GM12878 (cell line): ENCODE measurements at regions not wholly inside any gene's neighbourhood (a gene's known extent, or its start where the extent isn't known, plus 50 kb on each side); places are given as distances from the start of the nearest gene placed in this dataset.

Experiments used
- ATAC-seq: fragments of 200-7000 bp; cut with Tn5 transposase; 3 replicates; pipeline ENCODE4 v1.9.1; 2020; ENCODE audit warnings: mild to moderate bottlenecking, moderate library complexity
- BruUV-seq: library from RNA; stranded (reverse); fragments of 400-500 nt; replicated peaks from 2 replicates; lab custom pipeline; 2021; lab: Mats Ljungman, UMichigan
- CTCF ChIA-PET: fragments of 300-600 bp; sonication (Branson Sonifier 250); formaldehyde crosslinking; extraction: SDS; loops from one replicate; lab custom pipeline; 2021; ENCODE audit warnings: inconsistent platforms; lab: Yijun Ruan, JAX
- POLR2A ChIA-PET: fragments of 350-600 bp; formaldehyde crosslinking; extraction: SDS; loops from one replicate; lab custom pipeline; 2021; ENCODE audit warnings: inconsistent platforms; lab: Charles Lee
- RAD21 ChIA-PET: fragments of 300-600 bp; sonication (Branson Sonifier 250); formaldehyde crosslinking; loops from one replicate; lab custom pipeline; 2023; ENCODE audit warnings: antibody characterized with exemption; ENCODE audit not compliant: unreplicated experiment; lab: Charles Lee
- SMC1A ChIA-PET: fragments of 300-600 bp; sonication (Branson Sonifier 250); formaldehyde crosslinking; loops from one replicate; lab custom pipeline; 2023; ENCODE audit not compliant: unreplicated experiment, uncharacterized antibody; lab: Charles Lee
- DNase-seq: peaks from one replicate; pipeline ENCODE4 v3.0.0-alpha.2; 2011; ENCODE audit warnings: low read depth, low spot score
- FAIRE-seq: peaks from 3 replicates; lab custom pipeline; 2011; peaks lifted over from hg19 to GRCh38; lab: Jason Lieb, UNC
- H2AFZ ChIP-seq: 2 replicates; pipeline ENCODE4 v1.6.0; 2011; ENCODE audit warnings: low read depth, low read length, control low read depth; ENCODE audit not compliant: control insufficient read depth
- H3K27ac ChIP-seq: 2 replicates; pipeline ENCODE4 v1.5.1; 2011; ENCODE audit warnings: control low read depth; ENCODE audit not compliant: control insufficient read depth, insufficient read depth
- H3K27me3 ChIP-seq, 2 experiments: replicated peaks in 1 of 2; 2 replicates each; pipeline versions ENCODE4 v1.6.0 to v1.6.1; 2011; ENCODE audit warnings: low read length in 1 of 2; ENCODE audit not compliant: control insufficient read depth in 2 of 2, insufficient read depth in 2 of 2
- H3K36me3 ChIP-seq, 2 experiments: 2 replicates each; pipeline ENCODE4 v1.5.1; 2011; ENCODE audit warnings: low read length in 1 of 2; ENCODE audit not compliant: control insufficient read depth in 2 of 2, insufficient read depth in 2 of 2
- H3K4me1 ChIP-seq: 2 replicates; pipeline ENCODE4 v1.6.1; 2011; ENCODE audit warnings: mild to moderate bottlenecking, low read length, moderate library complexity, mixed read lengths; ENCODE audit not compliant: control insufficient read depth, insufficient read depth
- H3K4me2 ChIP-seq: 2 replicates; pipeline ENCODE4 v1.6.0; 2011; ENCODE audit warnings: control low read depth; ENCODE audit not compliant: control insufficient read depth, insufficient read depth
- H3K4me3 ChIP-seq: fragments of 200-600 bp; sonication (generic); 2 replicates; pipeline ENCODE4 v1.5.1; 2016
- H3K79me2 ChIP-seq: 2 replicates; pipeline ENCODE4 v1.6.0; 2011; ENCODE audit warnings: low read length; ENCODE audit not compliant: control insufficient read depth, insufficient read depth
- H3K9ac ChIP-seq: 2 replicates; pipeline ENCODE4 v1.8.0; 2011; ENCODE audit warnings: low read length, control low read depth, mixed read lengths; ENCODE audit not compliant: control insufficient read depth, insufficient read depth
- H3K9me3 ChIP-seq: replicated peaks from 3 replicates; pipeline ENCODE4 v1.5.1; 2011; ENCODE audit warnings: mild to moderate bottlenecking, low read length; ENCODE audit not compliant: control insufficient read depth, insufficient read depth
- H4K20me1 ChIP-seq: 2 replicates; pipeline ENCODE4 v1.6.0; 2011; ENCODE audit not compliant: control insufficient read depth, insufficient read depth
- CEBPB ChIP-seq, 2 experiments: fragments of 150-350 bp in 1 of 2; IDR thresholded peaks; 2 replicates each; pipeline ENCODE4 v1.6.1; 2012 to 2014; ENCODE audit warnings: low read depth in 2 of 2, low read length in 2 of 2, borderline replicate concordance in 1 of 2, inconsistent platforms in 1 of 2
- E4F1 ChIP-seq: fragments of 450-650 bp; IDR thresholded peaks from 2 replicates; pipeline ENCODE4 v1.6.1; 2018; ENCODE audit warnings: borderline replicate concordance, mild to moderate bottlenecking; ENCODE audit not compliant: partially characterized antibody
- EZH2 ChIP-seq: IDR thresholded peaks from 2 replicates; pipeline ENCODE4 v1.6.1; 2012; ENCODE audit warnings: low read depth, mild to moderate bottlenecking, control low read depth, inconsistent platforms, low read length, borderline replicate concordance; ENCODE audit not compliant: control insufficient read depth
- RB1 ChIP-seq: fragments of 450-650 bp; formaldehyde crosslinking; IDR thresholded peaks from 2 replicates; pipeline ENCODE4 v1.6.1; 2017; ENCODE audit warnings: mild to moderate bottlenecking, borderline replicate concordance
- RFX5 ChIP-seq: IDR thresholded peaks from 2 replicates; pipeline ENCODE4 v1.6.1; 2011; ENCODE audit warnings: low read depth, low read length, improper control_type of control experiment
- TAF1 ChIP-seq: IDR thresholded peaks from 2 replicates; pipeline ENCODE4 v1.6.1; 2011; ENCODE audit warnings: mild to moderate bottlenecking, low read depth, low read length, borderline replicate concordance
- ZBTB33 ChIP-seq: fragments of 450-650 bp; IDR thresholded peaks from 2 replicates; pipeline ENCODE4 v1.6.1; 2017; ENCODE audit warnings: mild to moderate bottlenecking
- ZNF24 ChIP-seq: fragments of 450-650 bp; IDR thresholded peaks from 2 replicates; pipeline ENCODE4 v1.6.1; 2017; ENCODE audit warnings: antibody characterized with exemption, mild to moderate bottlenecking
- WGBS: methylation state at CpG from one replicate; pipeline ENCODE4 v1.1.6; 2016; ENCODE audit warnings: low lambda C conversion rate; ENCODE audit not compliant: insufficient replicate concordance, insufficient coverage; ENCODE audit errors: missing lambda C conversion rate; 5-methylcytosine and 5-hydroxymethylcytosine counted together
- in situ Hi-C: fragments of 300-500 bp; cut with MboI; formaldehyde crosslinking; loops from 9 replicates; pipeline ENCODE4 v1.14.3; 2018; ENCODE audit warnings: mixed read lengths
- intact Hi-C: fragments of 100-400 bp; cut with micrococcal nuclease; formaldehyde crosslinking; loops from one replicate; pipeline ENCODE4 v1.14.2; 2022; ENCODE audit not compliant: unreplicated experiment
- TF ChIP-seq, protein P1 (sequence below): fragments of 450-650 bp; IDR thresholded peaks from 2 replicates; pipeline ENCODE4 v1.6.1; 2014; ENCODE audit warnings: mild to moderate bottlenecking
- TF ChIP-seq, protein P2 (sequence below): IDR thresholded peaks from 2 replicates; pipeline ENCODE4 v1.6.1; 2011; ENCODE audit warnings: borderline replicate concordance, low read depth, mild to moderate bottlenecking, moderate library complexity, mixed read lengths, low read length; ENCODE audit not compliant: insufficient read depth; ENCODE audit errors: extremely low read length

DNA sequence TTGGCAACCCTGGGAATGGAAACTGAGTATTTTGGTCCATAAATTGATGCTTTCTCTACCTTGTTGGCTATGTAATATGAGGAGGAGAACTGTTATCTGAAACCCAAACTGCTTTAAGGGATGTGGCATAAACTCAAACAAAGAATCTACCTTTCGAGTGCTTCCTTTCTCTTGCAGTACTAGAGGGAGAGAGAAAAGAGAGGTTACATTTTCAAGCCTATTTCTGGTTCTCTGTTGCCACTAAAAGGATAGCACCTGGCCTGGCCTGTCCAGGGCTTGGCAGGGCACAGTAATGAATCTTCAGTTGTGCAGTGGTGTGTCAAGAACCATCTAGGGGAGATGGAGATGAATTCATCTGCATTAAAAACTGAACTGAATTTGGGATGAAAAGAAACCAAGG, 308.6 kb downstream of the PTTG2 start:
- H4K20me1 ChIP-seq: no peaks in the 10 kb centered on the region
- H3K36me3 ChIP-seq: no peaks in the 10 kb centered on the region
- RAD21 ChIA-PET: no interaction called here
- no peak overlapping the region; the same call in 1 of the 2 replicates for H3K27ac ChIP-seq
- 0% methylated on average over 1 of the region's 1 CpG for WGBS
- H3K9ac ChIP-seq: no peak overlapping the region
- H3K4me2 ChIP-seq: 0 out of 2 replicates have a peak overlapping the region, but pooled peaks have one; percentile 38
- intact Hi-C loops: no loop called here
- no peaks in the 10 kb centered on the region for H3K79me2 ChIP-seq
- peaks cover 6% of the 10 kb centered on the region for H3K4me1 ChIP-seq
- FAIRE-seq: no peak
- no peaks in the 10 kb centered on the region for H3K9me3 ChIP-seq
- no peak overlapping the region for H3K4me3 ChIP-seq
- TF ChIP-seq RFX5 (no peak), EZH2 (no peak), ZBTB33 (no peak), CEBPB (IDR thresholded peaks at IDR 0.05; ENCODE audit: borderline replicate concordance in 1 of 2, low read depth in 2 of 2, low read length in 2 of 2) (no peak), E4F1 (no peak), TAF1 (no peak), ZNF24 (no peak), RB1 (no peak)
- TF ChIP-seq, protein P1, sequence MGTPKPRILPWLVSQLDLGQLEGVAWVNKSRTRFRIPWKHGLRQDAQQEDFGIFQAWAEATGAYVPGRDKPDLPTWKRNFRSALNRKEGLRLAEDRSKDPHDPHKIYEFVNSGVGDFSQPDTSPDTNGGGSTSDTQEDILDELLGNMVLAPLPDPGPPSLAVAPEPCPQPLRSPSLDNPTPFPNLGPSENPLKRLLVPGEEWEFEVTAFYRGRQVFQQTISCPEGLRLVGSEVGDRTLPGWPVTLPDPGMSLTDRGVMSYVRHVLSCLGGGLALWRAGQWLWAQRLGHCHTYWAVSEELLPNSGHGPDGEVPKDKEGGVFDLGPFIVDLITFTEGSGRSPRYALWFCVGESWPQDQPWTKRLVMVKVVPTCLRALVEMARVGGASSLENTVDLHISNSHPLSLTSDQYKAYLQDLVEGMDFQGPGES: no peak
- TF ChIP-seq, protein P2, sequence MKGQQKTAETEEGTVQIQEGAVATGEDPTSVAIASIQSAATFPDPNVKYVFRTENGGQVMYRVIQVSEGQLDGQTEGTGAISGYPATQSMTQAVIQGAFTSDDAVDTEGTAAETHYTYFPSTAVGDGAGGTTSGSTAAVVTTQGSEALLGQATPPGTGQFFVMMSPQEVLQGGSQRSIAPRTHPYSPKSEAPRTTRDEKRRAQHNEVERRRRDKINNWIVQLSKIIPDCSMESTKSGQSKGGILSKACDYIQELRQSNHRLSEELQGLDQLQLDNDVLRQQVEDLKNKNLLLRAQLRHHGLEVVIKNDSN: no peak
- H3K27me3 ChIP-seq: no peaks in the 10 kb centered on the region
- ATAC-seq: no peak
- SMC1A ChIA-PET: no interaction called here
- in situ Hi-C loops: no loop called here
- DNase-seq: no peak
- POLR2A ChIA-PET: no interaction called here
- BruUV-seq: no TSS peak
- H2AFZ ChIP-seq: no peak overlapping the region; the same call in 1 of the 2 replicates
- CTCF ChIA-PET: no interaction called here
